Adrenal gland (tissue), 5 donors: ENCODE measurements at regions not wholly inside any gene's neighbourhood (a gene's known extent, or its start where the extent isn't known, plus 50 kb on each side); places are given as distances from the start of the nearest gene placed in this dataset.

Experiments
- CTCF ChIP-seq, 6 experiments: fragments of 450-650 bp in 4 of 6; fragments of 200-600 bp in 2 of 6; sonication (generic) in 1 of 6; IDR thresholded peaks; 1 replicate in 5 of 6; 2 replicates in 1 of 6; pipeline versions ENCODE4 v1.5.1 to v1.8.0; 2016 to 2021; ENCODE audit warnings: antibody characterized with exemption in 6 of 6, mild to moderate bottlenecking in 2 of 6, moderate library complexity in 1 of 6
- POLR2A ChIP-seq, 2 donors: fragments of 450-650 bp; IDR thresholded peaks; one replicate each; pipeline ENCODE4 v1.6.1; 2017; ENCODE audit warnings: antibody characterized with exemption in 2 of 2, mild to moderate bottlenecking in 2 of 2, moderate library complexity in 1 of 2
- donor health status: DM: no; HTN: no; CAD: no.

DNA sequence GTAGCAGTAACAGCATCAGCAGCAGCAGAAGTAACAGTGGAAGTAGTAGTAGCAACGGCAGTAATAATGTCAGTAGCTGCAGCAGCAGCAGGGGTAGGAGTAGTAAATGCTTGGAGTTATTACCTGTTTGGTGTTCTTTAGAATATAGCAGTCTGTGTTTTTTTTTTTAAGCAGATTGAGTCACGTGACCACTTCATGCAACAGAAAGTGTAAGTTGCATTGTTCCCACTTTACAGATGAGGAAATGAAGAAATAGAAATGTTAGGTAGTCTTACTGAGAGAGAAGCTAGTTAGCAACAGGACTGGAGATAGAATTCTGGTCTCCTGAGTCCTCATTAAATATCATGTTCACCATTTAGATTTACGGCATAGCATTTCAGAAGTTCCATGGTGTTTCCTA lies 358.2 kb downstream of the HAPSTR1 start:
- TF ChIP-seq CTCF (IDR thresholded peaks at IDR 0.05) (no peak), POLR2A (IDR thresholded peaks at IDR 0.05) (no peak)
